Liver (tissue), 8 donors: ENCODE measurements at regions not wholly inside any gene's neighbourhood (a gene's known extent, or its start where the extent isn't known, plus 50 kb on each side); places are given as distances from the start of the nearest gene placed in this dataset.

Experiments used
- DNase-seq: peaks from one replicate; pipeline ENCODE4 v3.0.0-alpha.2; 2017; ENCODE audit warnings: low spot score
- H3K27ac ChIP-seq, 2 donors: one replicate each; pipeline ENCODE4 v1.7.0; 2013; ENCODE audit warnings: inconsistent platforms in 2 of 2, low read length in 2 of 2, control low read depth in 1 of 2, low read depth in 1 of 2, mild to moderate bottlenecking in 1 of 2
- H3K27me3 ChIP-seq, 4 donors: one replicate each; pipeline versions ENCODE4 v1.6.1 to v1.7.0; 2013; ENCODE audit warnings: low read length in 3 of 4, inconsistent platforms in 1 of 4, mild to moderate bottlenecking in 1 of 4, moderate library complexity in 1 of 4; ENCODE audit not compliant: control insufficient read depth in 4 of 4, insufficient read depth in 4 of 4
- H3K36me3 ChIP-seq, 4 donors: one replicate each; pipeline versions ENCODE4 v1.6.1 to v1.7.0; 2013; ENCODE audit warnings: low read length in 3 of 4, mild to moderate bottlenecking in 3 of 4, low read depth in 1 of 4, moderate library complexity in 1 of 4; ENCODE audit not compliant: control insufficient read depth in 4 of 4, insufficient read depth in 3 of 4
- H3K4me1 ChIP-seq, 4 donors: one replicate each; pipeline versions ENCODE4 v1.6.1 to v1.7.0; 2013; ENCODE audit warnings: low read length in 3 of 4, mild to moderate bottlenecking in 3 of 4, moderate library complexity in 1 of 4; ENCODE audit not compliant: control insufficient read depth in 4 of 4, insufficient read depth in 4 of 4
- H3K4me3 ChIP-seq, 3 donors: one replicate each; pipeline versions ENCODE4 v1.6.1 to v1.7.0; 2013; ENCODE audit warnings: low read length in 3 of 3, control low read depth in 1 of 3, low read depth in 1 of 3, mild to moderate bottlenecking in 1 of 3
- H3K9ac ChIP-seq, 2 donors: one replicate each; pipeline ENCODE4 v1.7.0; 2013; ENCODE audit warnings: low read length in 2 of 2, mild to moderate bottlenecking in 2 of 2, moderate library complexity in 2 of 2, control low read depth in 1 of 2, low read depth in 1 of 2
- H3K9me3 ChIP-seq, 4 donors: one replicate each; pipeline versions ENCODE4 v1.6.1 to v1.7.0; 2013; ENCODE audit warnings: low read length in 3 of 4; ENCODE audit not compliant: control insufficient read depth in 4 of 4
- EGR1 ChIP-seq, 2 donors: IDR thresholded peaks; 2 replicates each; pipeline ENCODE4 v1.6.1; 2016 to 2018; ENCODE audit warnings: antibody characterized with exemption in 2 of 2, low read depth in 2 of 2
- FOXA1 ChIP-seq: IDR thresholded peaks from 2 replicates; pipeline ENCODE4 v1.6.1; 2016; ENCODE audit warnings: antibody characterized with exemption
- FOXA2 ChIP-seq: IDR thresholded peaks from 2 replicates; pipeline ENCODE4 v1.6.1; 2016; ENCODE audit warnings: antibody characterized with exemption
- HNF4A ChIP-seq, 2 donors: conservative IDR thresholded peaks; 2 replicates each; pipeline ENCODE4 v1.6.1; 2016; ENCODE audit warnings: antibody characterized with exemption in 2 of 2, mild to moderate bottlenecking in 2 of 2
- HNF4G ChIP-seq: IDR thresholded peaks from 2 replicates; pipeline ENCODE4 v1.6.1; 2016; ENCODE audit warnings: antibody characterized with exemption
- JUND ChIP-seq, 2 donors: IDR thresholded peaks; 2 replicates each; pipeline ENCODE4 v1.6.1; 2016; ENCODE audit warnings: antibody characterized with exemption in 2 of 2
- NR2F2 ChIP-seq: IDR thresholded peaks from 2 replicates; pipeline ENCODE4 v1.6.1; 2016; ENCODE audit warnings: antibody characterized with exemption
- SP1 ChIP-seq: IDR thresholded peaks from 2 replicates; pipeline ENCODE4 v1.6.1; 2018; ENCODE audit warnings: antibody characterized with exemption, mild to moderate bottlenecking
- TAF1 ChIP-seq: conservative IDR thresholded peaks from 2 replicates; pipeline ENCODE4 v1.6.1; 2016; ENCODE audit warnings: antibody characterized with exemption, mild to moderate bottlenecking
- YY1 ChIP-seq: IDR thresholded peaks from 2 replicates; pipeline ENCODE4 v1.6.1; 2016; ENCODE audit warnings: antibody characterized with exemption, mild to moderate bottlenecking
- WGBS: extraction: QIAGEN DNeasy Blood & Tissue Kit; methylation state at CpG from one replicate; pipeline ENCODE4 v1.1.7; 2013; 5-methylcytosine and 5-hydroxymethylcytosine counted together
- TF ChIP-seq, protein P1 (sequence below): IDR thresholded peaks from 2 replicates; pipeline ENCODE4 v1.6.1; 2016; ENCODE audit warnings: antibody characterized with exemption
- TF ChIP-seq, protein P2 (sequence below): fragments of 150-350 bp; IDR thresholded peaks from 2 replicates; pipeline ENCODE4 v1.5.1; 2017; ENCODE audit warnings: improper control_type of control experiment, low read depth, low read length; ENCODE audit not compliant: missing input control
- TF ChIP-seq, protein P3 (sequence below): IDR thresholded peaks from 2 replicates; pipeline ENCODE4 v1.6.1; 2016; ENCODE audit warnings: antibody characterized with exemption
- TF ChIP-seq, protein P4 (sequence below): IDR thresholded peaks from 2 replicates; pipeline ENCODE4 v1.6.1; 2016; ENCODE audit warnings: antibody characterized with exemption, mild to moderate bottlenecking
- TF ChIP-seq, protein P5 (sequence below): IDR thresholded peaks from 2 replicates; pipeline ENCODE4 v1.6.1; 2016; ENCODE audit warnings: antibody characterized with exemption
- donor health status: healthy.
- donor health status: healthy.
- donor health status: healthy.
- donor health status: healthy.
- donor health status: healthy.

DNA sequence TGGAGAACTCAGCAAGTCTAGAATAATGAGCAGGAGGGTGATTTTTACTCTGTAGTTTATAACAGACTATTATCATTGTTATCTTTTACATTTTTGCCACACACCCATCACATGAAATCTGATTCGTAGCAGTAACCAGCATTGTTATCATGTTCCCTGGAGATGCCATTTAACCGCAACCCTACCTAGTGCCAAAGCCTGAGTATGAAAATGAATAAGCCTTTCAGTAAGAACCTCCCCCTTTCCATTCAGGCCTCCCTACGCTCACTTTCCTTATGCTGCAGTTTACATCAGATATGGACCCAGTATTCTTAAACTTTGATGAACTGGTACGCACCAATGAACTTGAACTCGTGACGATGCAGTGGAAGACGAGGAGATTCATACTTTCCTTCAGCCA, 158.7 kb upstream of the SPRED1 start:
- Histone ChIP-seq H3K4me3 (no peak overlapping the region), H3K36me3 (no peaks in the 10 kb centered on the region), H3K27me3 (no peaks in the 10 kb centered on the region), H3K9ac (no peak overlapping the region), H3K27ac (no peak overlapping the region), H3K9me3 (peaks cover 0 to 13% (median 0%) of the 10 kb centered on the region in 4 donors), H3K4me1 (no peaks in the 10 kb centered on the region)
- DNase-seq = no peak
- TF ChIP-seq, protein P1, sequence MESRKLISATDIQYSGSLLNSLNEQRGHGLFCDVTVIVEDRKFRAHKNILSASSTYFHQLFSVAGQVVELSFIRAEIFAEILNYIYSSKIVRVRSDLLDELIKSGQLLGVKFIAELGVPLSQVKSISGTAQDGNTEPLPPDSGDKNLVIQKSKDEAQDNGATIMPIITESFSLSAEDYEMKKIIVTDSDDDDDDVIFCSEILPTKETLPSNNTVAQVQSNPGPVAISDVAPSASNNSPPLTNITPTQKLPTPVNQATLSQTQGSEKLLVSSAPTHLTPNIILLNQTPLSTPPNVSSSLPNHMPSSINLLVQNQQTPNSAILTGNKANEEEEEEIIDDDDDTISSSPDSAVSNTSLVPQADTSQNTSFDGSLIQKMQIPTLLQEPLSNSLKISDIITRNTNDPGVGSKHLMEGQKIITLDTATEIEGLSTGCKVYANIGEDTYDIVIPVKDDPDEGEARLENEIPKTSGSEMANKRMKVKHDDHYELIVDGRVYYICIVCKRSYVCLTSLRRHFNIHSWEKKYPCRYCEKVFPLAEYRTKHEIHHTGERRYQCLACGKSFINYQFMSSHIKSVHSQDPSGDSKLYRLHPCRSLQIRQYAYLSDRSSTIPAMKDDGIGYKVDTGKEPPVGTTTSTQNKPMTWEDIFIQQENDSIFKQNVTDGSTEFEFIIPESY = no peak
- TF ChIP-seq, protein P2, sequence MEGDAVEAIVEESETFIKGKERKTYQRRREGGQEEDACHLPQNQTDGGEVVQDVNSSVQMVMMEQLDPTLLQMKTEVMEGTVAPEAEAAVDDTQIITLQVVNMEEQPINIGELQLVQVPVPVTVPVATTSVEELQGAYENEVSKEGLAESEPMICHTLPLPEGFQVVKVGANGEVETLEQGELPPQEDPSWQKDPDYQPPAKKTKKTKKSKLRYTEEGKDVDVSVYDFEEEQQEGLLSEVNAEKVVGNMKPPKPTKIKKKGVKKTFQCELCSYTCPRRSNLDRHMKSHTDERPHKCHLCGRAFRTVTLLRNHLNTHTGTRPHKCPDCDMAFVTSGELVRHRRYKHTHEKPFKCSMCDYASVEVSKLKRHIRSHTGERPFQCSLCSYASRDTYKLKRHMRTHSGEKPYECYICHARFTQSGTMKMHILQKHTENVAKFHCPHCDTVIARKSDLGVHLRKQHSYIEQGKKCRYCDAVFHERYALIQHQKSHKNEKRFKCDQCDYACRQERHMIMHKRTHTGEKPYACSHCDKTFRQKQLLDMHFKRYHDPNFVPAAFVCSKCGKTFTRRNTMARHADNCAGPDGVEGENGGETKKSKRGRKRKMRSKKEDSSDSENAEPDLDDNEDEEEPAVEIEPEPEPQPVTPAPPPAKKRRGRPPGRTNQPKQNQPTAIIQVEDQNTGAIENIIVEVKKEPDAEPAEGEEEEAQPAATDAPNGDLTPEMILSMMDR = no peak
- TF ChIP-seq, protein P3, sequence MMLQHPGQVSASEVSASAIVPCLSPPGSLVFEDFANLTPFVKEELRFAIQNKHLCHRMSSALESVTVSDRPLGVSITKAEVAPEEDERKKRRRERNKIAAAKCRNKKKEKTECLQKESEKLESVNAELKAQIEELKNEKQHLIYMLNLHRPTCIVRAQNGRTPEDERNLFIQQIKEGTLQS = no peak
- no peak for TF ChIP-seq FOXA1
- no peak for TF ChIP-seq HNF4A (conservative IDR thresholded peaks at IDR 0.05)
- TF ChIP-seq, protein P4, sequence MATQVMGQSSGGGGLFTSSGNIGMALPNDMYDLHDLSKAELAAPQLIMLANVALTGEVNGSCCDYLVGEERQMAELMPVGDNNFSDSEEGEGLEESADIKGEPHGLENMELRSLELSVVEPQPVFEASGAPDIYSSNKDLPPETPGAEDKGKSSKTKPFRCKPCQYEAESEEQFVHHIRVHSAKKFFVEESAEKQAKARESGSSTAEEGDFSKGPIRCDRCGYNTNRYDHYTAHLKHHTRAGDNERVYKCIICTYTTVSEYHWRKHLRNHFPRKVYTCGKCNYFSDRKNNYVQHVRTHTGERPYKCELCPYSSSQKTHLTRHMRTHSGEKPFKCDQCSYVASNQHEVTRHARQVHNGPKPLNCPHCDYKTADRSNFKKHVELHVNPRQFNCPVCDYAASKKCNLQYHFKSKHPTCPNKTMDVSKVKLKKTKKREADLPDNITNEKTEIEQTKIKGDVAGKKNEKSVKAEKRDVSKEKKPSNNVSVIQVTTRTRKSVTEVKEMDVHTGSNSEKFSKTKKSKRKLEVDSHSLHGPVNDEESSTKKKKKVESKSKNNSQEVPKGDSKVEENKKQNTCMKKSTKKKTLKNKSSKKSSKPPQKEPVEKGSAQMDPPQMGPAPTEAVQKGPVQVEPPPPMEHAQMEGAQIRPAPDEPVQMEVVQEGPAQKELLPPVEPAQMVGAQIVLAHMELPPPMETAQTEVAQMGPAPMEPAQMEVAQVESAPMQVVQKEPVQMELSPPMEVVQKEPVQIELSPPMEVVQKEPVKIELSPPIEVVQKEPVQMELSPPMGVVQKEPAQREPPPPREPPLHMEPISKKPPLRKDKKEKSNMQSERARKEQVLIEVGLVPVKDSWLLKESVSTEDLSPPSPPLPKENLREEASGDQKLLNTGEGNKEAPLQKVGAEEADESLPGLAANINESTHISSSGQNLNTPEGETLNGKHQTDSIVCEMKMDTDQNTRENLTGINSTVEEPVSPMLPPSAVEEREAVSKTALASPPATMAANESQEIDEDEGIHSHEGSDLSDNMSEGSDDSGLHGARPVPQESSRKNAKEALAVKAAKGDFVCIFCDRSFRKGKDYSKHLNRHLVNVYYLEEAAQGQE = no peak
- TF ChIP-seq JUND (IDR thresholded peaks at IDR 0.05) = no peak
- no peak for TF ChIP-seq NR2F2
- 94% methylated on average over 7 of the region's 7 CpGs for WGBS

DNA sequence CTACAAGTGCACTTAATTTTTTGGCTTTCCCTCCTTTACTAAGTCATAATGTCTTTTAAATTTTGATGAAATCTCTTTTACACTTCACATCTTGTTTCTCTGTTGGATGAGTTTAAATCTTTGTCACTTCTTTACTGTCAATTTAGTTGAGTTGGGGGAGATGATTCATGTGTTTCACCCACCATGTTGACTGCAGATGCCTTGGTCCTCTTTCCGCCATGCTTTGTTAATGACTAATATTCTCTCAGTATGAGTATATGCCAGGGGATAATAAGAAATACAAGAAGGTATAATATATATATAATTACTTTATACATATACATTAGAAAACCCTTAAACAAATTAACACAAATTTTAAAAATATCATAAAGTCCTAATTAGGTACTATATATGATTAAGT, 149.7 kb upstream of the SPRED1 start:
- WGBS = 88% methylated on average over 1 of the region's 1 CpG
- H3K9me3 ChIP-seq = peaks cover 0 to 2% (median 0%) of the 10 kb centered on the region in 4 donors
- no peak overlapping the region for H3K4me3 ChIP-seq
- H3K27me3 ChIP-seq = peaks cover 0 to 2% (median 0%) of the 10 kb centered on the region in 4 donors
- H3K4me1 ChIP-seq = no peaks in the 10 kb centered on the region
- no peak overlapping the region for H3K27ac ChIP-seq
- no peaks in the 10 kb centered on the region for H3K36me3 ChIP-seq
- no peak overlapping the region for H3K9ac ChIP-seq
- no peak for DNase-seq
- TF ChIP-seq, protein P1 = no peak
- TF ChIP-seq SP1 (no peak), FOXA1 (no peak), TAF1 (no peak), YY1 (no peak), HNF4A (conservative IDR thresholded peaks at IDR 0.05) (no peak), EGR1 (IDR thresholded peaks at IDR 0.05; ENCODE audit: low read depth in 2 of 2) (no peak), HNF4G (no peak), FOXA2 (no peak)
- TF ChIP-seq, protein P4 = no peak
- TF ChIP-seq, protein P5, sequence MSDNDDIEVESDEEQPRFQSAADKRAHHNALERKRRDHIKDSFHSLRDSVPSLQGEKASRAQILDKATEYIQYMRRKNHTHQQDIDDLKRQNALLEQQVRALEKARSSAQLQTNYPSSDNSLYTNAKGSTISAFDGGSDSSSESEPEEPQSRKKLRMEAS = no peak
- TF ChIP-seq, protein P3 = no peak
- TF ChIP-seq, protein P2 = no peak
